ENCODE measurements at regions not wholly inside any gene's neighbourhood (a gene's known extent, or its start where the extent isn't known, plus 50 kb on each side); places are given as distances from the start of the nearest gene placed in this dataset.
"Not testable (repeated sequence)": the region's sequence is repeated elsewhere in the genome, so short reads cannot be mapped to it uniquely, and the experiment has no call there.

GRCh38 chrX:65871671-65872311 lies 168.1 kb downstream of the VSIG4 start:
- ChIA-PET CTCF (ENCODE audit: unreplicated experiment) (no interaction called here), POLR2A (no interaction called here)
- no peaks in the 10 kb centered on the region for H4K20me1 ChIP-seq (ENCODE audit: insufficient read depth, low read length)
- no peak for TF ChIP-seq EZH2phosphoT487 (IDR thresholded peaks at IDR 0.05; ENCODE audit: borderline replicate concordance, low read depth, low read length)
- TF ChIP-seq, protein P1, sequence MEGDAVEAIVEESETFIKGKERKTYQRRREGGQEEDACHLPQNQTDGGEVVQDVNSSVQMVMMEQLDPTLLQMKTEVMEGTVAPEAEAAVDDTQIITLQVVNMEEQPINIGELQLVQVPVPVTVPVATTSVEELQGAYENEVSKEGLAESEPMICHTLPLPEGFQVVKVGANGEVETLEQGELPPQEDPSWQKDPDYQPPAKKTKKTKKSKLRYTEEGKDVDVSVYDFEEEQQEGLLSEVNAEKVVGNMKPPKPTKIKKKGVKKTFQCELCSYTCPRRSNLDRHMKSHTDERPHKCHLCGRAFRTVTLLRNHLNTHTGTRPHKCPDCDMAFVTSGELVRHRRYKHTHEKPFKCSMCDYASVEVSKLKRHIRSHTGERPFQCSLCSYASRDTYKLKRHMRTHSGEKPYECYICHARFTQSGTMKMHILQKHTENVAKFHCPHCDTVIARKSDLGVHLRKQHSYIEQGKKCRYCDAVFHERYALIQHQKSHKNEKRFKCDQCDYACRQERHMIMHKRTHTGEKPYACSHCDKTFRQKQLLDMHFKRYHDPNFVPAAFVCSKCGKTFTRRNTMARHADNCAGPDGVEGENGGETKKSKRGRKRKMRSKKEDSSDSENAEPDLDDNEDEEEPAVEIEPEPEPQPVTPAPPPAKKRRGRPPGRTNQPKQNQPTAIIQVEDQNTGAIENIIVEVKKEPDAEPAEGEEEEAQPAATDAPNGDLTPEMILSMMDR (conservative IDR thresholded peaks at IDR 0.05; ENCODE audit: low read length): peak; percentile 27; the same call in 1 of the 2 replicates
- no peaks in the 10 kb centered on the region for H3K36me3 ChIP-seq (ENCODE audit: insufficient read depth, low read length)
- DNase-seq (ENCODE audit: low spot score): peak; percentile 20
- no peaks in the 10 kb centered on the region for H3K4me1 ChIP-seq (ENCODE audit: insufficient read depth, low read length, poor library complexity, severe bottlenecking)
- no peak overlapping the region for H3K4me3 ChIP-seq (ENCODE audit: low read depth, low read length, poor library complexity, severe bottlenecking)
- no peaks in the 10 kb centered on the region for H3K79me2 ChIP-seq (ENCODE audit: insufficient read depth, low read depth, low read length)
- no peak overlapping the region for H3K4me2 ChIP-seq (ENCODE audit: low read length)
- intact Hi-C loops (cut with micrococcal nuclease; ENCODE audit: unreplicated experiment): no loop called here
- no peak overlapping the region for H3K27ac ChIP-seq (ENCODE audit: low read depth, low read length, poor library complexity, severe bottlenecking)
- no peak overlapping the region for H2AFZ ChIP-seq (ENCODE audit: low read length)
- no peaks in the 10 kb centered on the region for H3K9me3 ChIP-seq (ENCODE audit: low read length)
- BruUV-seq (replicated peaks): no TSS peak
- H3K9me2 ChIP-seq (ENCODE audit: insufficient read depth, low read length): no peaks in the 10 kb centered on the region

GRCh38 chrX:65870544-65870943 lies 169.3 kb downstream of the VSIG4 start:
- CTCF ChIA-PET (ENCODE audit: unreplicated experiment); H3K4me2 ChIP-seq (ENCODE audit: low read length); H3K9me3 ChIP-seq (ENCODE audit: low read length); H3K9me2 ChIP-seq (ENCODE audit: insufficient read depth, low read length); POLR2A ChIA-PET; H3K79me2 ChIP-seq (ENCODE audit: insufficient read depth, low read depth, low read length); H2AFZ ChIP-seq (ENCODE audit: low read length); H4K20me1 ChIP-seq (ENCODE audit: insufficient read depth, low read length); H3K4me1 ChIP-seq (ENCODE audit: insufficient read depth, low read length, poor library complexity, severe bottlenecking); H3K36me3 ChIP-seq (ENCODE audit: insufficient read depth, low read length); intact Hi-C loops (cut with micrococcal nuclease; ENCODE audit: unreplicated experiment); H3K27ac ChIP-seq (ENCODE audit: low read depth, low read length, poor library complexity, severe bottlenecking); BruUV-seq (replicated peaks); H3K4me3 ChIP-seq (ENCODE audit: low read depth, low read length, poor library complexity, severe bottlenecking); DNase-seq (ENCODE audit: low spot score): not testable (repeated sequence)

- Histone ChIP-seq H3K4me1 (ENCODE audit: insufficient read depth, low read length, poor library complexity, severe bottlenecking) (no peaks in the 10 kb centered on the region), H3K27ac (ENCODE audit: low read depth, low read length, poor library complexity, severe bottlenecking) (no peak overlapping the region), H2AFZ (ENCODE audit: low read length) (no peak overlapping the region), H3K9me3 (ENCODE audit: low read length) (no peaks in the 10 kb centered on the region), H3K79me2 (ENCODE audit: insufficient read depth, low read depth, low read length) (no peaks in the 10 kb centered on the region), H3K4me3 (ENCODE audit: low read depth, low read length, poor library complexity, severe bottlenecking) (no peak overlapping the region), H3K36me3 (ENCODE audit: insufficient read depth, low read length) (no peaks in the 10 kb centered on the region), H3K4me2 (ENCODE audit: low read length) (no peak overlapping the region), H3K9me2 (ENCODE audit: insufficient read depth, low read length) (no peaks in the 10 kb centered on the region), H4K20me1 (ENCODE audit: insufficient read depth, low read length) (no peaks in the 10 kb centered on the region)
- intact Hi-C loops (cut with micrococcal nuclease; ENCODE audit: unreplicated experiment): no loop called here
- POLR2A ChIA-PET: no interaction called here
- no TSS peak for BruUV-seq (replicated peaks)
- no peak for TF ChIP-seq EZH2phosphoT487 (IDR thresholded peaks at IDR 0.05; ENCODE audit: borderline replicate concordance, low read depth, low read length)
- TF ChIP-seq, protein P1 (conservative IDR thresholded peaks at IDR 0.05; ENCODE audit: low read length): no peak
- DNase-seq (ENCODE audit: low spot score): no peak
- CTCF ChIA-PET (ENCODE audit: unreplicated experiment): no interaction called here
Measured at GRCh38 chrX:65866773-65867172, 173.1 kb downstream of the VSIG4 start.

All from OCI-LY7 (cell line).